GM23338 (cell line): ENCODE measurements at regions not wholly inside any gene's neighbourhood (a gene's known extent, or its start where the extent isn't known, plus 50 kb on each side); places are given as distances from the start of the nearest gene placed in this dataset.

Experiments used
- ATAC-seq: fragments of 200-7000 bp; cut with Tn5 transposase; 3 replicates; pipeline ENCODE4 v1.9.1; 2020
- DNase-seq: peaks from one replicate; pipeline ENCODE4 v3.0.0-alpha.2; 2015; ENCODE audit warnings: low spot score
- H2AFZ ChIP-seq: fragments of 200-600 bp; sonication (generic); 2 replicates; pipeline ENCODE4 v1.8.0; 2016; ENCODE audit warnings: antibody characterized with exemption, mild to moderate bottlenecking, moderate library complexity
- H3F3A ChIP-seq: fragments of 200-600 bp; sonication (generic); replicated peaks from 2 replicates; pipeline ENCODE4 v1.8.0; 2017; ENCODE audit warnings: antibody characterized with exemption, mixed run types, low read depth
- H3K27ac ChIP-seq: fragments of 200-600 bp; sonication (generic); 2 replicates; pipeline ENCODE4 v1.6.1; 2016; ENCODE audit warnings: low read depth
- H3K27me3 ChIP-seq: fragments of 200-600 bp; sonication (generic); 2 replicates; pipeline ENCODE4 v1.8.0; 2016; ENCODE audit warnings: mild to moderate bottlenecking, mixed run types, moderate library complexity; ENCODE audit not compliant: insufficient read depth
- H3K36me3 ChIP-seq: fragments of 200-600 bp; sonication (generic); 2 replicates; pipeline ENCODE4 v1.8.0; 2016; ENCODE audit warnings: mild to moderate bottlenecking; ENCODE audit not compliant: insufficient read depth
- H3K4me1 ChIP-seq: fragments of 200-600 bp; sonication (generic); 2 replicates; pipeline ENCODE4 v1.8.0; 2016; ENCODE audit warnings: mild to moderate bottlenecking, moderate library complexity; ENCODE audit not compliant: insufficient read depth
- H3K4me2 ChIP-seq: fragments of 200-600 bp; sonication (generic); 2 replicates; pipeline ENCODE4 v1.7.1; 2017; ENCODE audit warnings: mixed run types
- H3K4me3 ChIP-seq: fragments of 200-600 bp; sonication (generic); 2 replicates; pipeline ENCODE4 v1.6.1; 2016; ENCODE audit warnings: mixed run types
- H3K79me2 ChIP-seq: fragments of 200-600 bp; sonication (generic); replicated peaks from 2 replicates; pipeline ENCODE4 v1.8.0; 2017; ENCODE audit warnings: mild to moderate bottlenecking; ENCODE audit not compliant: insufficient read depth
- H3K9me2 ChIP-seq: fragments of 200-600 bp; sonication (generic); 2 replicates; pipeline ENCODE4 v1.8.0; 2017; ENCODE audit not compliant: insufficient read depth
- H4K20me1 ChIP-seq: fragments of 200-600 bp; sonication (generic); replicated peaks from 2 replicates; pipeline ENCODE4 v1.8.0; 2017; ENCODE audit warnings: mild to moderate bottlenecking; ENCODE audit not compliant: insufficient read depth
- H3K27ac Mint-ChIP-seq: 2 replicates; pipeline ENCODE4 v1.8.0; 2020; ENCODE audit warnings: inconsistent platforms, mild to moderate bottlenecking, moderate library complexity, mixed read lengths
- H3K27me3 Mint-ChIP-seq: 3 replicates; pipeline ENCODE4 v1.8.0; 2022; ENCODE audit warnings: low read depth, mild to moderate bottlenecking, moderate library complexity, mixed read lengths, inconsistent platforms; ENCODE audit not compliant: insufficient read depth, poor library complexity
- H3K36me3 Mint-ChIP-seq: 3 replicates; pipeline ENCODE4 v1.8.0; 2021; ENCODE audit warnings: low read depth, mild to moderate bottlenecking, inconsistent platforms, moderate library complexity, mixed read lengths
- H3K4me1 Mint-ChIP-seq: 3 replicates; pipeline ENCODE4 v1.8.0; 2020; ENCODE audit warnings: mild to moderate bottlenecking, inconsistent platforms, mixed read lengths
- H3K4me3 Mint-ChIP-seq: 3 replicates; pipeline ENCODE4 v1.8.0; 2021; ENCODE audit warnings: moderate library complexity, mild to moderate bottlenecking, inconsistent platforms, mixed read lengths
- H3K9me3 Mint-ChIP-seq: 3 replicates; pipeline ENCODE4 v1.8.0; 2020; ENCODE audit warnings: moderate library complexity, mild to moderate bottlenecking, inconsistent platforms, mixed read lengths
- CREB1 ChIP-seq: fragments of 250-450 bp; sonication (Bioruptor Pico); IDR thresholded peaks from 2 replicates; pipeline ENCODE4 v1.5.0; 2020; ENCODE audit warnings: low read depth, mild to moderate bottlenecking, moderate library complexity
- EZH2 ChIP-seq: fragments of 200-600 bp; sonication (generic); IDR thresholded peaks from one replicate; pipeline ENCODE4 v1.8.0; 2017; ENCODE audit warnings: antibody characterized with exemption, mild to moderate bottlenecking, low read depth; ENCODE audit not compliant: unreplicated experiment
- EZH2phosphoT487 ChIP-seq: fragments of 200-600 bp; sonication (generic); IDR thresholded peaks from one replicate; pipeline ENCODE4 v1.8.1; 2018; ENCODE audit warnings: antibody characterized with exemption; ENCODE audit not compliant: unreplicated experiment
- JUNB ChIP-seq: IDR thresholded peaks from one replicate; pipeline ENCODE4 v1.6.1; 2016; ENCODE audit warnings: antibody characterized with exemption; ENCODE audit not compliant: unreplicated experiment
- NANOG ChIP-seq: IDR thresholded peaks from 2 replicates; pipeline ENCODE4 v1.6.1; 2016; ENCODE audit warnings: antibody characterized with exemption, borderline replicate concordance
- POLR2AphosphoS5 ChIP-seq: IDR thresholded peaks from 2 replicates; pipeline ENCODE4 v1.6.1; 2016; ENCODE audit warnings: antibody characterized with exemption, low read depth
- STAT1 ChIP-seq: IDR thresholded peaks from one replicate; pipeline ENCODE4 v1.6.1; 2016; ENCODE audit warnings: antibody characterized with exemption; ENCODE audit not compliant: unreplicated experiment
- TF ChIP-seq, protein P1 (sequence below), 2 experiments: fragments of 200-600 bp in 1 of 2; sonication (generic) in 1 of 2; conservative IDR thresholded peaks; 2 replicates each; pipeline versions ENCODE4 v1.5.1 to v1.6.1; 2016 to 2017; ENCODE audit warnings: antibody characterized with exemption in 2 of 2, low read depth in 2 of 2, mild to moderate bottlenecking in 2 of 2, moderate library complexity in 1 of 2
- TF ChIP-seq, protein P2 (sequence below): IDR thresholded peaks from 2 replicates; pipeline ENCODE4 v1.6.1; 2016; ENCODE audit warnings: antibody characterized with exemption
- TF ChIP-seq, protein P3 (sequence below): fragments of 250-450 bp; sonication (Bioruptor Pico); IDR thresholded peaks from 2 replicates; pipeline ENCODE4 v1.5.0; 2020; ENCODE audit warnings: mild to moderate bottlenecking, moderate library complexity

DNA sequence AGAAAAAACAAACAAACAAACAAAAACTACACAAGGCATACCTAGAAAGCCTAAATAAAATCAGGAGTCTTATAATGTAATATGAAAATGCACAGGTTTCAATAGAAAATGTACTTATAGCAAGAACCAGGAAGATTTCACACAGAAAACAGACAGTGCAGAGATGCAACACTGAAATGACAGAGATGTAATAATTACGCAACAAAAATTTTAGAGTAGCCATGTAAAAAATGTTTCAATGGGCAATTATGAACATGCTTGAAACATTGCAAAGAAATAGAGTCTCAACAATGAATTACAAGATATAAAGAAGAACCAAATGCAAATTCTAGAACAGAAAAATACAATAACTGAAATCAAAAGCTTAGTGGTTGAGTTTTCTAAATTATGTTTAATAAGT is 405.9 kb downstream of the PLK2 start (continued):
- TF ChIP-seq EZH2 (no peak), POLR2AphosphoS5 (no peak), JUNB (no peak), STAT1 (no peak)
- TF ChIP-seq, protein P1, sequence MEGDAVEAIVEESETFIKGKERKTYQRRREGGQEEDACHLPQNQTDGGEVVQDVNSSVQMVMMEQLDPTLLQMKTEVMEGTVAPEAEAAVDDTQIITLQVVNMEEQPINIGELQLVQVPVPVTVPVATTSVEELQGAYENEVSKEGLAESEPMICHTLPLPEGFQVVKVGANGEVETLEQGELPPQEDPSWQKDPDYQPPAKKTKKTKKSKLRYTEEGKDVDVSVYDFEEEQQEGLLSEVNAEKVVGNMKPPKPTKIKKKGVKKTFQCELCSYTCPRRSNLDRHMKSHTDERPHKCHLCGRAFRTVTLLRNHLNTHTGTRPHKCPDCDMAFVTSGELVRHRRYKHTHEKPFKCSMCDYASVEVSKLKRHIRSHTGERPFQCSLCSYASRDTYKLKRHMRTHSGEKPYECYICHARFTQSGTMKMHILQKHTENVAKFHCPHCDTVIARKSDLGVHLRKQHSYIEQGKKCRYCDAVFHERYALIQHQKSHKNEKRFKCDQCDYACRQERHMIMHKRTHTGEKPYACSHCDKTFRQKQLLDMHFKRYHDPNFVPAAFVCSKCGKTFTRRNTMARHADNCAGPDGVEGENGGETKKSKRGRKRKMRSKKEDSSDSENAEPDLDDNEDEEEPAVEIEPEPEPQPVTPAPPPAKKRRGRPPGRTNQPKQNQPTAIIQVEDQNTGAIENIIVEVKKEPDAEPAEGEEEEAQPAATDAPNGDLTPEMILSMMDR (conservative IDR thresholded peaks at IDR 0.05; ENCODE audit: low read depth in 2 of 2): no peak

DNA sequence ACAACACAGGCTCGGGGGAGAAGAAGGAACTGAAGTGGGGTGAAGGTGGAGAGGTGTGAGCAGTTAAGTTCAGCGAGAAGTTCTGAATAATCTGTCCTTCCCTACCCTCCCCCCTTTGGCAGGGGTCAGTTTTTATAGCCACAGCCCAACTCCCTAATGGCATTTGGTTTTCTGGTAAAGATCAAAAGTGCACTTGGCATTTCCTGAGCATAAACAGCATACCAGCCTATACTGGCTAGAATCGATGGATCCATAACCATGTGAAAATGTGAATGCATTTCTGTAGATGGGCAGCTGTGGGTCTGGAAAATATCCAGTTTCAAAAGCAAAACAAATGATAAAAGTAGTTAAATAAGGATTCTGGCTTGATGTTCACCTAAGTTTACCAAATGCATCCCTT is 410.9 kb downstream of the PLK2 start:
- H3K4me1 ChIP-seq: no peaks in the 10 kb centered on the region
- DNase-seq (no peak), ATAC-seq (no peak)
- H3K27ac ChIP-seq: no peak overlapping the region
- H3K79me2 ChIP-seq: no peaks in the 10 kb centered on the region
- Mint-ChIP-seq H3K36me3 (no peaks in the 10 kb centered on the region), H3K4me1 (no peaks in the 10 kb centered on the region), H3K4me3 (no peak overlapping the region), H3K27me3 (no peaks in the 10 kb centered on the region), H3K9me3 (peaks cover 2% of the 10 kb centered on the region; the same call in 2 of the 3 replicates), H3K27ac (no peak overlapping the region)
- TF ChIP-seq, protein P2, sequence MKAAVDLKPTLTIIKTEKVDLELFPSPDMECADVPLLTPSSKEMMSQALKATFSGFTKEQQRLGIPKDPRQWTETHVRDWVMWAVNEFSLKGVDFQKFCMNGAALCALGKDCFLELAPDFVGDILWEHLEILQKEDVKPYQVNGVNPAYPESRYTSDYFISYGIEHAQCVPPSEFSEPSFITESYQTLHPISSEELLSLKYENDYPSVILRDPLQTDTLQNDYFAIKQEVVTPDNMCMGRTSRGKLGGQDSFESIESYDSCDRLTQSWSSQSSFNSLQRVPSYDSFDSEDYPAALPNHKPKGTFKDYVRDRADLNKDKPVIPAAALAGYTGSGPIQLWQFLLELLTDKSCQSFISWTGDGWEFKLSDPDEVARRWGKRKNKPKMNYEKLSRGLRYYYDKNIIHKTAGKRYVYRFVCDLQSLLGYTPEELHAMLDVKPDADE: no peak
- no peak for TF ChIP-seq NANOG
- TF ChIP-seq EZH2phosphoT487: no peak
- TF ChIP-seq EZH2: no peak
- TF ChIP-seq STAT1: no peak
- no peak for TF ChIP-seq CREB1
- TF ChIP-seq, protein P3, sequence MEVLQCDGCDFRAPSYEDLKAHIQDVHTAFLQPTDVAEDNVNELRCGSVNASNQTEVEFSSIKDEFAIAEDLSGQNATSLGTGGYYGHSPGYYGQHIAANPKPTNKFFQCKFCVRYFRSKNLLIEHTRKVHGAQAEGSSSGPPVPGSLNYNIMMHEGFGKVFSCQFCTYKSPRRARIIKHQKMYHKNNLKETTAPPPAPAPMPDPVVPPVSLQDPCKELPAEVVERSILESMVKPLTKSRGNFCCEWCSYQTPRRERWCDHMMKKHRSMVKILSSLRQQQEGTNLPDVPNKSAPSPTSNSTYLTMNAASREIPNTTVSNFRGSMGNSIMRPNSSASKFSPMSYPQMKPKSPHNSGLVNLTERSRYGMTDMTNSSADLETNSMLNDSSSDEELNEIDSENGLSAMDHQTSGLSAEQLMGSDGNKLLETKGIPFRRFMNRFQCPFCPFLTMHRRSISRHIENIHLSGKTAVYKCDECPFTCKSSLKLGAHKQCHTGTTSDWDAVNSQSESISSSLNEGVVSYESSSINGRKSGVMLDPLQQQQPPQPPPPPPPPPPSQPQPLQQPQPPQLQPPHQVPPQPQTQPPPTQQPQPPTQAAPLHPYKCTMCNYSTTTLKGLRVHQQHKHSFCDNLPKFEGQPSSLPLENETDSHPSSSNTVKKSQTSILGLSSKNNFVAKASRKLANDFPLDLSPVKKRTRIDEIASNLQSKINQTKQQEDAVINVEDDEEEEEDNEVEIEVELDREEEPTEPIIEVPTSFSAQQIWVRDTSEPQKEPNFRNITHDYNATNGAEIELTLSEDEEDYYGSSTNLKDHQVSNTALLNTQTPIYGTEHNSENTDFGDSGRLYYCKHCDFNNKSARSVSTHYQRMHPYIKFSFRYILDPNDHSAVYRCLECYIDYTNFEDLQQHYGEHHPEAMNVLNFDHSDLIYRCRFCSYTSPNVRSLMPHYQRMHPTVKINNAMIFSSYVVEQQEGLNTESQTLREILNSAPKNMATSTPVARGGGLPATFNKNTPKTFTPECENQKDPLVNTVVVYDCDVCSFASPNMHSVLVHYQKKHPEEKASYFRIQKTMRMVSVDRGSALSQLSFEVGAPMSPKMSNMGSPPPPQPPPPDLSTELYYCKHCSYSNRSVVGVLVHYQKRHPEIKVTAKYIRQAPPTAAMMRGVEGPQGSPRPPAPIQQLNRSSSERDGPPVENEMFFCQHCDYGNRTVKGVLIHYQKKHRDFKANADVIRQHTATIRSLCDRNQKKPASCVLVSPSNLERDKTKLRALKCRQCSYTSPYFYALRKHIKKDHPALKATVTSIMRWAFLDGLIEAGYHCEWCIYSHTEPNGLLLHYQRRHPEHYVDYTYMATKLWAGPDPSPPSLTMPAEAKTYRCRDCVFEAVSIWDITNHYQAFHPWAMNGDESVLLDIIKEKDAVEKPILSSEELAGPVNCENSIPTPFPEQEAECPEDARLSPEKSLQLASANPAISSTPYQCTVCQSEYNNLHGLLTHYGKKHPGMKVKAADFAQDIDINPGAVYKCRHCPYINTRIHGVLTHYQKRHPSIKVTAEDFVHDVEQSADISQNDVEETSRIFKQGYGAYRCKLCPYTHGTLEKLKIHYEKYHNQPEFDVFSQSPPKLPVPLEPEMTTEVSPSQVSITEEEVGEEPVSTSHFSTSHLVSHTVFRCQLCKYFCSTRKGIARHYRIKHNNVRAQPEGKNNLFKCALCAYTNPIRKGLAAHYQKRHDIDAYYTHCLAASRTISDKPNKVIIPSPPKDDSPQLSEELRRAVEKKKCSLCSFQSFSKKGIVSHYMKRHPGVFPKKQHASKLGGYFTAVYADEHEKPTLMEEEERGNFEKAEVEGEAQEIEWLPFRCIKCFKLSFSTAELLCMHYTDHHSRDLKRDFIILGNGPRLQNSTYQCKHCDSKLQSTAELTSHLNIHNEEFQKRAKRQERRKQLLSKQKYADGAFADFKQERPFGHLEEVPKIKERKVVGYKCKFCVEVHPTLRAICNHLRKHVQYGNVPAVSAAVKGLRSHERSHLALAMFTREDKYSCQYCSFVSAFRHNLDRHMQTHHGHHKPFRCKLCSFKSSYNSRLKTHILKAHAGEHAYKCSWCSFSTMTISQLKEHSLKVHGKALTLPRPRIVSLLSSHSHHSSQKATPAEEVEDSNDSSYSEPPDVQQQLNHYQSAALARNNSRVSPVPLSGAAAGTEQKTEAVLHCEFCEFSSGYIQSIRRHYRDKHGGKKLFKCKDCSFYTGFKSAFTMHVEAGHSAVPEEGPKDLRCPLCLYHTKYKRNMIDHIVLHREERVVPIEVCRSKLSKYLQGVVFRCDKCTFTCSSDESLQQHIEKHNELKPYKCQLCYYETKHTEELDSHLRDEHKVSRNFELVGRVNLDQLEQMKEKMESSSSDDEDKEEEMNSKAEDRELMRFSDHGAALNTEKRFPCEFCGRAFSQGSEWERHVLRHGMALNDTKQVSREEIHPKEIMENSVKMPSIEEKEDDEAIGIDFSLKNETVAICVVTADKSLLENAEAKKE: no peak
- TF ChIP-seq JUNB: no peak
- no peaks in the 10 kb centered on the region for H3K36me3 ChIP-seq
- no peak overlapping the region for H3K4me3 ChIP-seq
- no peaks in the 10 kb centered on the region for H3K9me2 ChIP-seq
- H3F3A ChIP-seq: no peaks in the 10 kb centered on the region
- no peaks in the 10 kb centered on the region for H3K27me3 ChIP-seq
- no peaks in the 10 kb centered on the region for H4K20me1 ChIP-seq
- no peak overlapping the region for H3K4me2 ChIP-seq
- H2AFZ ChIP-seq: no peak overlapping the region
